ENCODE measurements at regions not wholly inside any gene's neighbourhood (a gene's known extent, or its start where the extent isn't known, plus 50 kb on each side); places are given as distances from the start of the nearest gene placed in this dataset.

- Histone ChIP-seq H3K36me3 (no peaks in the 10 kb centered on the region), H3K4me3 (no peak overlapping the region)
- TF ChIP-seq CTCF (IDR thresholded peaks at IDR 0.05): no peak
- TF ChIP-seq POLR2A (IDR thresholded peaks at IDR 0.05): no peak
Observed at GRCh38 chr9:14417237-14417636, 103.3 kb upstream of the NFIB start.

GRCh38 chr9:14415947-14416346 is 102.0 kb upstream of the NFIB start:
- DNase-seq: no peak
- Histone ChIP-seq H3K27ac (no peak overlapping the region), H3K9me3 (no peaks in the 10 kb centered on the region), H3K36me3 (no peaks in the 10 kb centered on the region), H3K27me3 (no peaks in the 10 kb centered on the region), H3K4me1 (no peaks in the 10 kb centered on the region), H3K4me3 (no peak overlapping the region)
- TF ChIP-seq POLR2A (IDR thresholded peaks at IDR 0.05) (no peak), CTCF (IDR thresholded peaks at IDR 0.05) (no peak)

More at GRCh38 chr9:14417237-14417636, 103.3 kb upstream of the NFIB start:
- DNase-seq: no peak
- Histone ChIP-seq H3K9me3 (no peaks in the 10 kb centered on the region), H3K4me1 (no peaks in the 10 kb centered on the region), H3K27ac (no peak overlapping the region), H3K27me3 (no peaks in the 10 kb centered on the region)

GRCh38 chr9:14413812-14414211 is 99.9 kb upstream of the NFIB start:
- Histone ChIP-seq H3K36me3 (no peaks in the 10 kb centered on the region), H3K9me3 (no peaks in the 10 kb centered on the region), H3K4me3 (no peak overlapping the region)

GRCh38 chr9:14412775-14413174 is 98.8 kb upstream of the NFIB start:
- no peak for DNase-seq
- H3K27ac ChIP-seq: no peak overlapping the region
- no peaks in the 10 kb centered on the region for H3K4me1 ChIP-seq
- H3K27me3 ChIP-seq: no peaks in the 10 kb centered on the region
- no peak for TF ChIP-seq CTCF (IDR thresholded peaks at IDR 0.05)
- no peak for TF ChIP-seq POLR2A (IDR thresholded peaks at IDR 0.05)
- H3K9me3 ChIP-seq: no peaks in the 10 kb centered on the region
- H3K36me3 ChIP-seq: no peaks in the 10 kb centered on the region
- H3K4me3 ChIP-seq: no peak overlapping the region

More at GRCh38 chr9:14413812-14414211, 99.9 kb upstream of the NFIB start:
- DNase-seq: no peak
- no peaks in the 10 kb centered on the region for H3K4me1 ChIP-seq
- TF ChIP-seq CTCF (IDR thresholded peaks at IDR 0.05) (no peak), POLR2A (IDR thresholded peaks at IDR 0.05) (no peak)
- no peak overlapping the region for H3K27ac ChIP-seq
- no peaks in the 10 kb centered on the region for H3K27me3 ChIP-seq

- H3K27me3 ChIP-seq: no peaks in the 10 kb centered on the region
- no peaks in the 10 kb centered on the region for H3K36me3 ChIP-seq
- no peaks in the 10 kb centered on the region for H3K9me3 ChIP-seq
- no peak for DNase-seq
- no peak overlapping the region for H3K4me3 ChIP-seq
- TF ChIP-seq POLR2A (IDR thresholded peaks at IDR 0.05) (no peak), CTCF (IDR thresholded peaks at IDR 0.05) (no peak)
- H3K27ac ChIP-seq: no peak overlapping the region
- H3K4me1 ChIP-seq: no peaks in the 10 kb centered on the region
Observed at GRCh38 chr9:14406463-14406862, 92.5 kb upstream of the NFIB start.

GRCh38 chr9:14405176-14405706 is 91.3 kb upstream of the NFIB start:
- H3K36me3 ChIP-seq: no peaks in the 10 kb centered on the region
- H3K27me3 ChIP-seq: no peaks in the 10 kb centered on the region
- no peak for DNase-seq
- no peaks in the 10 kb centered on the region for H3K4me1 ChIP-seq
- no peaks in the 10 kb centered on the region for H3K9me3 ChIP-seq
- TF ChIP-seq POLR2A (IDR thresholded peaks at IDR 0.05) (no peak), CTCF (IDR thresholded peaks at IDR 0.05) (no peak)
- H3K27ac ChIP-seq: no peak overlapping the region
- H3K4me3 ChIP-seq: no peak overlapping the region

All from Peyer's patch (tissue), 4 donors.